ENCODE measurements at regions not wholly inside any gene's neighbourhood (a gene's known extent, or its start where the extent isn't known, plus 50 kb on each side); places are given as distances from the start of the nearest gene placed in this dataset.

GRCh38 chr18:41323044-41323443 lies 632.0 kb upstream of the PIK3C3 start:
- ChIA-PET POLR2A (no interaction called here), SMC1A (ENCODE audit: uncharacterized antibody, unreplicated experiment) (no interaction called here), CTCF (no interaction called here), RAD21 (ENCODE audit: unreplicated experiment) (no interaction called here)
- Histone ChIP-seq H3K27ac (ENCODE audit: control insufficient read depth, insufficient read depth) (no peak overlapping the region), H3K4me1 (ENCODE audit: control insufficient read depth, insufficient read depth, low read length) (no peaks in the 10 kb centered on the region), H2AFZ (ENCODE audit: control insufficient read depth, low read depth, low read length) (no peak overlapping the region), H3K36me3 (ENCODE audit: control insufficient read depth in 2 of 2, insufficient read depth in 2 of 2, low read length in 1 of 2) (no peaks in the 10 kb centered on the region), H4K20me1 (ENCODE audit: control insufficient read depth, insufficient read depth) (no peaks in the 10 kb centered on the region), H3K4me3 (no peak overlapping the region), H3K79me2 (ENCODE audit: control insufficient read depth, insufficient read depth, low read length) (no peaks in the 10 kb centered on the region), H3K4me2 (ENCODE audit: control insufficient read depth, insufficient read depth) (no peak overlapping the region), H3K9me3 (replicated peaks; ENCODE audit: control insufficient read depth, insufficient read depth, low read length) (no peaks in the 10 kb centered on the region), H3K27me3 (replicated peaks in 1 of 2; ENCODE audit: control insufficient read depth in 2 of 2, insufficient read depth in 2 of 2, low read length in 1 of 2) (no peaks in the 10 kb centered on the region), H3K9ac (ENCODE audit: control insufficient read depth, insufficient read depth, low read length) (no peak overlapping the region)
- DNase-seq (ENCODE audit: low read depth, low spot score) (no peak), ATAC-seq (no peak), FAIRE-seq (no peak)
- intact Hi-C loops (cut with micrococcal nuclease; ENCODE audit: unreplicated experiment) (no loop called here), in situ Hi-C loops (cut with MboI) (no loop called here)
- BruUV-seq (replicated peaks), result no TSS peak
- TF ChIP-seq ZNF207 (IDR thresholded peaks at IDR 0.05; ENCODE audit: borderline replicate concordance) (no peak), BACH1 (IDR thresholded peaks at IDR 0.05; ENCODE audit: borderline replicate concordance) (no peak), TCF7 (IDR thresholded peaks at IDR 0.05; ENCODE audit: borderline replicate concordance) (no peak), MYB (IDR thresholded peaks at IDR 0.05; ENCODE audit: borderline replicate concordance, low read depth, low read length) (no peak), IKZF1 (conservative IDR thresholded peaks at IDR 0.05) (no peak), SREBF2 (IDR thresholded peaks at IDR 0.05; ENCODE audit: low read length) (no peak), CBX5 (IDR thresholded peaks at IDR 0.05; ENCODE audit: low read depth) (no peak), USF2 (IDR thresholded peaks at IDR 0.05; ENCODE audit: borderline replicate concordance, low read depth, low read length) (no peak), POU2F2 (IDR thresholded peaks at IDR 0.05; ENCODE audit: borderline replicate concordance, low read depth, low read length) (no peak), MXI1 (IDR thresholded peaks at IDR 0.05; ENCODE audit: low read depth, low read length) (no peak), TCF12 (IDR thresholded peaks at IDR 0.05; ENCODE audit: low read depth, low read length) (no peak), NBN (IDR thresholded peaks at IDR 0.05) (no peak), SP1 (IDR thresholded peaks at IDR 0.05; ENCODE audit: low read depth, low read length) (no peak), BCL11A (IDR thresholded peaks at IDR 0.05; ENCODE audit: low read depth, low read length) (no peak), GABPA (IDR thresholded peaks at IDR 0.05; ENCODE audit: low read depth) (no peak)

Measured in GM12878 (cell line).